SK-MEL-5 (cell line): ENCODE measurements at regions not wholly inside any gene's neighbourhood (a gene's known extent, or its start where the extent isn't known, plus 50 kb on each side); places are given as distances from the start of the nearest gene placed in this dataset.
"Not testable (repeated sequence)": the region's sequence is repeated elsewhere in the genome, so short reads cannot be mapped to it uniquely, and the experiment has no call there.

ENCODE experiments used
- DNase-seq: peaks from one replicate; pipeline ENCODE4 v3.0.0-alpha.2; 2016; ENCODE audit warnings: low read depth, low spot score
- in situ Hi-C: cut with HindIII; loops from 2 replicates; pipeline ENCODE4 v1.10.0; 2016; ENCODE audit warnings: low sequenced_read_pairs, high pct_unique_total_duplicates, low pct_unique_long_range_greater_than_20kb

- no peak for DNase-seq
- in situ Hi-C loops, result no loop called here
Measured at GRCh38 chr2:142395291-142395690, 264.5 kb upstream of the LRP1B start.

GRCh38 chr2:142380372-142380771 is 249.6 kb upstream of the LRP1B start:
- in situ Hi-C loops, result no loop called here
- no peak for DNase-seq

GRCh38 chr2:142362069-142362468 is 231.3 kb upstream of the LRP1B start:
- DNase-seq, in situ Hi-C loops: not testable (repeated sequence)

- no peak for DNase-seq
- in situ Hi-C loops, result no loop called here
Measured at GRCh38 chr2:142347751-142348150, 216.9 kb upstream of the LRP1B start.

GRCh38 chr2:142339261-142339660 is 208.4 kb upstream of the LRP1B start:
- in situ Hi-C loops, result no loop called here

GRCh38 chr2:142332196-142332595 is 201.4 kb upstream of the LRP1B start:
- in situ Hi-C loops, result no loop called here
- DNase-seq, result no peak

More at GRCh38 chr2:142339261-142339660, 208.4 kb upstream of the LRP1B start:
- no peak for DNase-seq

- no peak for DNase-seq
- in situ Hi-C loops, result no loop called here
Measured at GRCh38 chr2:142330458-142330857, 199.6 kb upstream of the LRP1B start.

GRCh38 chr2:142325870-142326269 is 195.1 kb upstream of the LRP1B start:
- no peak for DNase-seq
- in situ Hi-C loops, result no loop called here

- no peak for DNase-seq
- in situ Hi-C loops, result no loop called here
Measured at GRCh38 chr2:142323206-142323605, 192.4 kb upstream of the LRP1B start.

GRCh38 chr2:142321706-142322280 is 191.0 kb upstream of the LRP1B start:
- DNase-seq, result no peak
- in situ Hi-C loops, result no loop called here

GRCh38 chr2:142320067-142320466 is 189.3 kb upstream of the LRP1B start:
- in situ Hi-C loops, result no loop called here
- DNase-seq, result no peak

- no peak for DNase-seq
- in situ Hi-C loops, result no loop called here
Measured at GRCh38 chr2:142316049-142316448, 185.2 kb upstream of the LRP1B start.

- in situ Hi-C loops, result no loop called here
- no peak for DNase-seq
Measured at GRCh38 chr2:142315346-142315745, 184.5 kb upstream of the LRP1B start.

- in situ Hi-C loops, result no loop called here
- DNase-seq, result no peak
Measured at GRCh38 chr2:142314164-142314563, 183.3 kb upstream of the LRP1B start.

- DNase-seq, result no peak
- in situ Hi-C loops, result no loop called here
Measured at GRCh38 chr2:142310530-142310929, 179.7 kb upstream of the LRP1B start.

- in situ Hi-C loops, result no loop called here
- no peak for DNase-seq
Measured at GRCh38 chr2:142308744-142309143, 177.9 kb upstream of the LRP1B start.

GRCh38 chr2:142307616-142308115 is 176.8 kb upstream of the LRP1B start:
- no peak for DNase-seq
- in situ Hi-C loops, result no loop called here

GRCh38 chr2:142307086-142307485 is 176.3 kb upstream of the LRP1B start:
- in situ Hi-C loops, result no loop called here
- DNase-seq, result no peak

GRCh38 chr2:142306131-142306530 is 175.3 kb upstream of the LRP1B start:
- DNase-seq, result no peak
- in situ Hi-C loops, result no loop called here

GRCh38 chr2:142300517-142300916 is 169.7 kb upstream of the LRP1B start:
- in situ Hi-C loops, result no loop called here

More at GRCh38 chr2:142300517-142300916, 169.7 kb upstream of the LRP1B start:
- DNase-seq, result no peak
